OCI-LY7 (cell line): ENCODE measurements at regions not wholly inside any gene's neighbourhood (a gene's known extent, or its start where the extent isn't known, plus 50 kb on each side); places are given as distances from the start of the nearest gene placed in this dataset.

Experiments used
- BruUV-seq: library from RNA; stranded (reverse); fragments of 400-500 nt; replicated peaks from 2 replicates; lab custom pipeline; 2021; lab: Mats Ljungman, UMichigan
- CTCF ChIA-PET: fragments of 300-600 bp; sonication (Branson Sonifier 250); formaldehyde crosslinking; loops from one replicate; lab custom pipeline; 2022; ENCODE audit warnings: antibody characterized with exemption; ENCODE audit not compliant: unreplicated experiment; lab: Charles Lee
- POLR2A ChIA-PET: fragments of 300-600 bp; sonication (Branson Sonifier 250); formaldehyde crosslinking; loops from one replicate; lab custom pipeline; 2022; ENCODE audit warnings: antibody characterized with exemption; lab: Charles Lee
- DNase-seq: peaks from one replicate; pipeline ENCODE4 v3.0.0-alpha.2; 2015; ENCODE audit warnings: low spot score
- H2AFZ ChIP-seq: fragments of 200-600 bp; sonication (generic), shearing (Covaris generic); 2 replicates; pipeline ENCODE4 v1.6.1; 2014; ENCODE audit warnings: mild to moderate bottlenecking, antibody characterized with exemption, low read length, moderate library complexity
- H3K27ac ChIP-seq: fragments of 200-600 bp; sonication (generic); 2 replicates; pipeline ENCODE4 v1.5.1; 2014; ENCODE audit warnings: mixed run types, low read depth, mild to moderate bottlenecking, moderate library complexity, low read length, inconsistent platforms; ENCODE audit not compliant: poor library complexity, severe bottlenecking
- H3K36me3 ChIP-seq: fragments of 200-600 bp; sonication (generic); 2 replicates; pipeline ENCODE4 v1.6.1; 2014; ENCODE audit warnings: mild to moderate bottlenecking, antibody characterized with exemption, low read length, moderate library complexity, mixed read lengths; ENCODE audit not compliant: insufficient read depth
- H3K4me1 ChIP-seq: fragments of 200-600 bp; sonication (generic); 2 replicates; pipeline ENCODE4 v1.5.1; 2014; ENCODE audit warnings: mild to moderate bottlenecking, low read length; ENCODE audit not compliant: insufficient read depth, poor library complexity, severe bottlenecking
- H3K4me2 ChIP-seq: fragments of 200-600 bp; sonication (generic); 2 replicates; pipeline ENCODE4 v1.6.1; 2014; ENCODE audit warnings: mild to moderate bottlenecking, low read length
- H3K4me3 ChIP-seq: fragments of 200-600 bp; sonication (generic); 2 replicates; pipeline ENCODE4 v1.5.1; 2014; ENCODE audit warnings: mild to moderate bottlenecking, low read depth, low read length; ENCODE audit not compliant: poor library complexity, severe bottlenecking
- H3K79me2 ChIP-seq: fragments of 200-600 bp; sonication (generic); 2 replicates; pipeline ENCODE4 v1.6.1; 2016; ENCODE audit warnings: low read depth, mild to moderate bottlenecking, low read length, moderate library complexity, mixed read lengths; ENCODE audit not compliant: insufficient read depth
- H3K9me2 ChIP-seq: fragments of 200-600 bp; sonication (generic); 2 replicates; pipeline ENCODE4 v1.6.1; 2016; ENCODE audit warnings: mild to moderate bottlenecking, low read length, mixed read lengths; ENCODE audit not compliant: insufficient read depth
- H3K9me3 ChIP-seq: fragments of 200-600 bp; sonication (generic); 2 replicates; pipeline ENCODE4 v1.6.1; 2014; ENCODE audit warnings: mild to moderate bottlenecking, mixed run types, low read length, mixed read lengths
- H4K20me1 ChIP-seq: fragments of 200-600 bp; sonication (generic); 2 replicates; pipeline ENCODE4 v1.6.1; 2014; ENCODE audit warnings: mild to moderate bottlenecking, antibody characterized with exemption, low read length, moderate library complexity, mixed read lengths; ENCODE audit not compliant: insufficient read depth
- EZH2phosphoT487 ChIP-seq: fragments of 200-600 bp; sonication (generic); IDR thresholded peaks from 2 replicates; pipeline ENCODE4 v1.6.1; 2018; ENCODE audit warnings: low read depth, borderline replicate concordance, mild to moderate bottlenecking, mixed run types, antibody characterized with exemption, low read length, moderate library complexity, mixed read lengths
- intact Hi-C: fragments of 100-400 bp; cut with micrococcal nuclease; formaldehyde crosslinking; loops from one replicate; pipeline ENCODE4 v1.10.0; 2022; ENCODE audit not compliant: unreplicated experiment
- TF ChIP-seq, protein P1 (sequence below): fragments of 200-600 bp; sonication (generic); conservative IDR thresholded peaks from 2 replicates; pipeline ENCODE4 v1.5.1; 2014; ENCODE audit warnings: mild to moderate bottlenecking, antibody characterized with exemption, low read length, moderate library complexity, mixed read lengths

DNA sequence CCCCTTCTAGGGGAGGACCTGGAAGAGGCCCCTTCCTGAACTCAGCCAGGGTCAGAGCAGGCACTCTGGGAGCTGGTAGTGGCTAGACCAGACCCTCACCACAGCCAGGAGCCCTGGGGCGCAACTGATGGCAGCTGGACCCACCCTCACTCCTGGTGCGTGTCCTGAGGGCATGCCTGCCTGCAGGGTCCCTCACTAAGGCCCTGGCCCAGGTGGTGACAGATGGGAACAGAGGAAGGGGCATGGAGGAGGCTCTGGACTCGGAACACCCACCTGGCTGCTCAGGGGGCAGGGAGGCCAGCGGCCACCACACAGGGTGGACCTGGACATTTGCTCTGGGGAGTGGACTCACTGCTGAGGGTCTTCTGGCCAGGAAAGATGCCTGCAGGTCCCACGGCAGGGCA lies 342.2 kb upstream of the SFSWAP start:
- Histone ChIP-seq H3K27ac (no peak overlapping the region), H4K20me1 (no peaks in the 10 kb centered on the region; the same call in 1 of the 2 replicates), H2AFZ (no peak overlapping the region), H3K4me1 (no peaks in the 10 kb centered on the region), H3K9me3 (no peaks in the 10 kb centered on the region), H3K9me2 (no peaks in the 10 kb centered on the region), H3K4me3 (no peak overlapping the region), H3K4me2 (no peak overlapping the region), H3K36me3 (no peaks in the 10 kb centered on the region), H3K79me2 (no peaks in the 10 kb centered on the region)
- ChIA-PET CTCF (no interaction called here), POLR2A (no interaction called here)
- intact Hi-C loops, result no loop called here
- no peak for DNase-seq
- BruUV-seq, result no TSS peak
- TF ChIP-seq, protein P1, sequence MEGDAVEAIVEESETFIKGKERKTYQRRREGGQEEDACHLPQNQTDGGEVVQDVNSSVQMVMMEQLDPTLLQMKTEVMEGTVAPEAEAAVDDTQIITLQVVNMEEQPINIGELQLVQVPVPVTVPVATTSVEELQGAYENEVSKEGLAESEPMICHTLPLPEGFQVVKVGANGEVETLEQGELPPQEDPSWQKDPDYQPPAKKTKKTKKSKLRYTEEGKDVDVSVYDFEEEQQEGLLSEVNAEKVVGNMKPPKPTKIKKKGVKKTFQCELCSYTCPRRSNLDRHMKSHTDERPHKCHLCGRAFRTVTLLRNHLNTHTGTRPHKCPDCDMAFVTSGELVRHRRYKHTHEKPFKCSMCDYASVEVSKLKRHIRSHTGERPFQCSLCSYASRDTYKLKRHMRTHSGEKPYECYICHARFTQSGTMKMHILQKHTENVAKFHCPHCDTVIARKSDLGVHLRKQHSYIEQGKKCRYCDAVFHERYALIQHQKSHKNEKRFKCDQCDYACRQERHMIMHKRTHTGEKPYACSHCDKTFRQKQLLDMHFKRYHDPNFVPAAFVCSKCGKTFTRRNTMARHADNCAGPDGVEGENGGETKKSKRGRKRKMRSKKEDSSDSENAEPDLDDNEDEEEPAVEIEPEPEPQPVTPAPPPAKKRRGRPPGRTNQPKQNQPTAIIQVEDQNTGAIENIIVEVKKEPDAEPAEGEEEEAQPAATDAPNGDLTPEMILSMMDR, result no peak
- no peak for TF ChIP-seq EZH2phosphoT487

GRCh38 chr12:131369094-131369845 lies 341.6 kb upstream of the SFSWAP start:
- H3K4me3 ChIP-seq, result no peak overlapping the region
- no peaks in the 10 kb centered on the region for H3K9me3 ChIP-seq
- no peak overlapping the region for H3K4me2 ChIP-seq
- ChIA-PET POLR2A (no interaction called here), CTCF (no interaction called here)
- no TSS peak for BruUV-seq
- no peaks in the 10 kb centered on the region for H3K36me3 ChIP-seq
- H3K27ac ChIP-seq, result no peak overlapping the region
- no peaks in the 10 kb centered on the region for H3K79me2 ChIP-seq
- no peak overlapping the region for H2AFZ ChIP-seq
- DNase-seq, result no peak
- no peaks in the 10 kb centered on the region for H3K9me2 ChIP-seq
- H4K20me1 ChIP-seq, result no peaks in the 10 kb centered on the region; the same call in 1 of the 2 replicates
- H3K4me1 ChIP-seq, result no peaks in the 10 kb centered on the region
- intact Hi-C loops, result no loop called here
- TF ChIP-seq EZH2phosphoT487, result no peak
- TF ChIP-seq, protein P1, result no peak

DNA sequence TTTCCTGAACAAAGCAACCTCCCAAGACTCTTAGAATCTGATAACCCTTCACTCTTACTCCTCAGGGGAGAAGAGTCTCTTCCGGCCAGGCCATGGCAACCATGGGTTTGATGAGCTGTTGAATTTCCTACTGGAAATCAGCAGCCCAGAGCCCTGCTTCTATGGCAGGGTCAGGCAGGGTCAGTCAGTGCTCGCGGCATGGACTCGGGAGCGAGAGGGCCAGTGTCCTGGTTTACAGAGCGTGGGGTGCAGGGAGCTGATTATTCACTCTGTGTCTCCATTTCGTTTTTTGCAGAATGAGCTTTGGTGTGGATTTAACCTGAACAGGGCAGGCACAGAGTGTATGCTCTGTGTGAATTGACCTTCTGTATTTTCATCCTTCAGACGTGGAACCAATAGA lies 340.6 kb upstream of the SFSWAP start:
- H3K4me2 ChIP-seq, result no peak overlapping the region
- H3K9me3 ChIP-seq, result no peaks in the 10 kb centered on the region
- no peak overlapping the region for H3K4me3 ChIP-seq
- H3K36me3 ChIP-seq, result no peaks in the 10 kb centered on the region
- H3K79me2 ChIP-seq, result no peaks in the 10 kb centered on the region
- ChIA-PET POLR2A (no interaction called here), CTCF (no interaction called here)
- no peaks in the 10 kb centered on the region for H3K4me1 ChIP-seq
- no peaks in the 10 kb centered on the region for H3K9me2 ChIP-seq
- intact Hi-C loops, result no loop called here
- TF ChIP-seq EZH2phosphoT487, result no peak
- TF ChIP-seq, protein P1, result no peak
- H2AFZ ChIP-seq, result no peak overlapping the region
- DNase-seq, result no peak
- no peak overlapping the region for H3K27ac ChIP-seq
- no peaks in the 10 kb centered on the region; the same call in 1 of the 2 replicates for H4K20me1 ChIP-seq
- BruUV-seq, result no TSS peak
